Erythroblast (primary cell): ENCODE measurements at regions not wholly inside any gene's neighbourhood (a gene's known extent, or its start where the extent isn't known, plus 50 kb on each side); places are given as distances from the start of the nearest gene placed in this dataset.

Experiments
- GATA1 ChIP-seq: IDR thresholded peaks from 2 replicates; pipeline ENCODE4 v1.6.1; 2011; ENCODE audit warnings: low read depth, mild to moderate bottlenecking, control low read depth, low read length, moderate library complexity
- POLR2A ChIP-seq: IDR thresholded peaks from 2 replicates; pipeline ENCODE4 v1.6.1; 2011; ENCODE audit warnings: mild to moderate bottlenecking, low read length

- TF ChIP-seq POLR2A, result no peak
- TF ChIP-seq GATA1, result no peak
These were observed 114.0 kb upstream of the CCDC179 start for GRCh38 chr11:22974251-22974650.
